ENCODE measurements at regions not wholly inside any gene's neighbourhood (a gene's known extent, or its start where the extent isn't known, plus 50 kb on each side); places are given as distances from the start of the nearest gene placed in this dataset.

GRCh38 chr17:73723317-73723716 lies 79.1 kb upstream of the SDK2 start:
- no peak for DNase-seq (ENCODE audit: low read depth in 2 of 2, low spot score in 1 of 2)

GRCh38 chr17:73724341-73724740 lies 80.1 kb upstream of the SDK2 start:
- DNase-seq (ENCODE audit: low read depth in 2 of 2, low spot score in 1 of 2): no peak

GRCh38 chr17:73724990-73725389 lies 80.7 kb upstream of the SDK2 start:
- no peak for DNase-seq (ENCODE audit: low read depth in 2 of 2, low spot score in 1 of 2)

DNA sequence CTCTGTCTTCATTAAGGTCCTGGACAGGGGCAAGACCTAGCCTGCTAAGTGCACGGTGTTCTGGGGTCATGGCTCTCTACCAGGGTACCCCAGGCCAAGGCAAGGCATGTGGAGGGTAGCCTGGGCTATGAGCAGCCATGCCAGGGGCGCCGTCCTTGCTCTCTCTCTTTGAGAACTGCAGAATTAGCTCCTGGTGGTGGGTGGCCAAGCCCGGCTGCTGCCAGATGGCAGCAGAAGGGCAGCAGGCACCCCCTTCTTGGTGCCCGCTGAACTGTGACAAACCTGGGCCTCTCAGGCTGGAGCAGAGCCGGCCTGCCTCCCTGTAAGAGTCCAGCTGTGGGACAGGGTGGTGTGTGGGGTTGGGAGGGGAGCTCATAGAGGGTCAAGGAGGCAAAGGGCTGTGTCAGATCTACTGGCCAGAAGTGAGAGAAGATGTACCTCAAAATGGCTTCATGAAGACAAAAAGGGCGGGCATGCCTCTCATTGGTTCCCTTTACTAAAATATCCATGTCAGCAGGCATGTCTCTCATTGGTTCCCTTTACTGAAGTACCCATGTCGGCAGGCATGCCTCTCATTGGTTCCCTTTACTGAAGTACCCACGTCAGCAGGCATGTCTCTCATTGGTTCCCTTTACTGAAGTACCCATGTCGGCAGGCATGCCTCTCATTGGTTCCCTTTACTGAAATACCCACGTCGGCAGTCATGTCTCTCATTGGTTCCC lies 81.7 kb upstream of the SDK2 start:
- no peak for DNase-seq (ENCODE audit: low read depth in 2 of 2, low spot score in 1 of 2)

DNA sequence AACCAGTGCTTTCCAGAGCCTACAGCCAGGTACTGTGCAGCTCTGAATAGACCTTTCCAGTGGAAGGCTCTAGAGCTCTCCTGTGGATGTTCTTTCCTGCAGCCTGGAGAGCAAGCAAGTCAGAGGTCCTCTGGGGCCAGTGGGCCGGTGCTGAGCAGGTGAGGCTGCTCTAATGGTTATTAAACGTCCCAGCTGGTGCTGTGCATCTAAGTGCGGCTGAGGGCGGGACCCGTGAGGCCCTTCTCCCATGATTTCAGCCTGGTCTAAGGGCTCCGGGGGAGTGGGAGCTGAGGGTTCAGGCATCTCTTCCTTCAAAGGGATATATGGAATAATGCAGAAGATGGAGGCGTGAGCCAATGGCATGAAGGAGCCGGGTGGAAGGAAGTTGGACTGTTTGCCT lies 83.7 kb upstream of the SDK2 start:
- DNase-seq (ENCODE audit: low read depth in 2 of 2, low spot score in 1 of 2): no peak

DNA sequence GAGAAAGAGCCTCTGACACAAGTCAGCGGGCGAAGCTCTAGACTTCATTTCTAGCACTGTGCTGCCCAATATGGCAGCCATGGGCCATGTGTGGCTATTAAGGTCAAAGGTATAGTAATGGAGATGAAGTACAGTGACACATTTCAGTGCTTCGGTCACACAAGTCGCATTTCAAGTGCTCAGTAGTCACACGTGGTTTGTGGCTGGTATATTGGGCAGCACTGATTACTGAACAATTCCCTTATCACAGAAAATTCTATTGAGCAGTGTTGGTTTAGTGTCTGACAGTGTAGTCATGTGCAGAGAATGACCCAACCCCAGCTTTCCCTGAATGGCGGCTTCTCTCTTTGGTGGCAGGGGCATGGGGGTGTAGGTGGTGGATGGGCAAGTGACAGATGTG lies 84.9 kb upstream of the SDK2 start:
- no peak for DNase-seq (ENCODE audit: low read depth in 2 of 2, low spot score in 1 of 2)

DNA sequence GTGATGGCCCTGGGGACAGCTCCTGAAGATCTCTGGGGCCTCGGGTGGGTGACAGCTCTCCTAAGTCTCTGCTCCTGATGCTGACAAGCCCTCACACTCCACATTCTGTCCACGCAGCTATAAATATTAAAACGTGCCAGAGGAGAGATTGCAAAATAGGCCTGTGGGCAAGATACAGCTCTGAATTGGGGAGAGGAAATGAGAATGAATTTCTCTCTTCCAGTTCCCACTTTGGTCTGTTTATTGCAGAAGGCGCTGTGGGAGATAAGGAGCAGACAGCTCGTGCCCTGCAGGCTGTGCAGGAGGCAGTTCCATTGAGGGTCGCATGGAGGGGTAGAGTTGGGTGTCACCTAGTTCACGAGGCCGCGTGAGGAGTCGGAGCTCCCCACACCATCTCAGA lies 87.5 kb upstream of the SDK2 start:
- DNase-seq (ENCODE audit: low read depth in 2 of 2, low spot score in 1 of 2): no peak

GRCh38 chr17:73733517-73733916 lies 89.3 kb upstream of the SDK2 start:
- DNase-seq (ENCODE audit: low read depth in 2 of 2, low spot score in 1 of 2): no peak

- no peak for DNase-seq (ENCODE audit: low read depth in 2 of 2, low spot score in 1 of 2)
Measured at GRCh38 chr17:73735245-73735644, 91.0 kb upstream of the SDK2 start.

DNA sequence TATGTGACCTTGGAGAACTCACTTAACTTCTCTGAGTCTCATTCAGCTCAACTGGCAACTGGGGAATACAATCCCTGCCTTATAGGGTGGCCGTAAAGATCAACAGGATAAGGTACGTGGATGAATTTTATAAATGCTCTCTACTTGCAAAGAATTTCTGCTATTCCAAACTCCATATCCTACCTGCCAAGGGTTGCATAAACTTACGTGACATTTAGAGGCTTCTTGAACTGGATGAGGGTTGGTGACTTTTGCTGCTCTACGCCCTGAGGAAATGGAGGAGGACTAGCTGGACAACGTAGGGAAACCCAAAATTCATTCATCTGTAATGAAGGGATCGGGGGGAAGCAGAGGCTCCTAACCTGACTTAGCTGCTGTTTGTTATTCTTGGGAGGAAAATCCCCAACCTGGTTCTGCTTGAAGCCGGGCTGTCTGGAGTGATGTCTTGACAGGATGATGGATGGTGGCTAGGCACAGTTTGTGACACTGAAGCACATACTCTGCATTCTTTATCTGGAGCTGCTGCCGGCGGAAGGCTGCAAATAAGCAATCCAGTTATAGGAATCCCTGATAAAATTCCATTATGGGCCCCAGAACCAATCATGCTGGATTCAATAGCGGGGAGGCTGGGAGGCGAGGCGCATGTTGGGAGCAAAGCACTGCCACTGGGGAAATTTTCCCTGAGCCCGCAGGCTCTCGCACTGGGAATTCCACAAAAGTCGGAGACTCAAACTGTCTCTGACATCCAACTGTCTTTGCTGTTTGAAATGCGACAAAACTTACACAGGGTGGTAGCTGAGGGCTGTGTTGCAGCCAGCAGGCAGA lies 94.7 kb upstream of the SDK2 start:
- DNase-seq (ENCODE audit: low read depth in 2 of 2, low spot score in 1 of 2): no peak

GRCh38 chr17:73740370-73740769 lies 96.1 kb upstream of the SDK2 start:
- DNase-seq (ENCODE audit: low read depth in 2 of 2, low spot score in 1 of 2): no peak

DNA sequence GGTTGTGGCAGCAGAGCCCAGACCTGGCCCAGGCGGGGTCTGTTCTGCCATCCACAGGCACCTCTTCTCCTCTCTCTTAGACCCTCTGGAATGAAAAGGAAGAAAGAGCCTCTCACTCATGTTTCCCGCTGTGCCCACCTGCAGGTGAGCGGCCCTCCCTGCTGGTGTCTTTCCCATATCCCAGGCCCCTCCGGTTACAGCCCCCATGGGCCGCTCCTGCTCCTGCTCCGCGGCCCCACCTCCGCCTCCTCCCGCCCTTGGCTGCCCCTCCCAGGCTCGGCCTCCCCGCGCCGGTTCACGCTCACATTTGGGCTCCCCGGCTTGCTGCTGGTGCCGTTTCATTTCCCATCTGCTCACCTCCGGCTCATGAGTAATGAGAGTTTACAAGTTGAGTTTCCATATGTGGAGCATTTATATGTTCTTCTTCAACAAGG lies 98.7 kb upstream of the SDK2 start:
- DNase-seq (ENCODE audit: low read depth in 2 of 2, low spot score in 1 of 2): no peak

GRCh38 chr17:73743518-73744201 lies 99.4 kb upstream of the SDK2 start:
- no peak for DNase-seq (ENCODE audit: low read depth in 2 of 2, low spot score in 1 of 2)

GRCh38 chr17:73744411-73744810 lies 100.2 kb upstream of the SDK2 start:
- DNase-seq (ENCODE audit: low read depth in 2 of 2, low spot score in 1 of 2): no peak

DNA sequence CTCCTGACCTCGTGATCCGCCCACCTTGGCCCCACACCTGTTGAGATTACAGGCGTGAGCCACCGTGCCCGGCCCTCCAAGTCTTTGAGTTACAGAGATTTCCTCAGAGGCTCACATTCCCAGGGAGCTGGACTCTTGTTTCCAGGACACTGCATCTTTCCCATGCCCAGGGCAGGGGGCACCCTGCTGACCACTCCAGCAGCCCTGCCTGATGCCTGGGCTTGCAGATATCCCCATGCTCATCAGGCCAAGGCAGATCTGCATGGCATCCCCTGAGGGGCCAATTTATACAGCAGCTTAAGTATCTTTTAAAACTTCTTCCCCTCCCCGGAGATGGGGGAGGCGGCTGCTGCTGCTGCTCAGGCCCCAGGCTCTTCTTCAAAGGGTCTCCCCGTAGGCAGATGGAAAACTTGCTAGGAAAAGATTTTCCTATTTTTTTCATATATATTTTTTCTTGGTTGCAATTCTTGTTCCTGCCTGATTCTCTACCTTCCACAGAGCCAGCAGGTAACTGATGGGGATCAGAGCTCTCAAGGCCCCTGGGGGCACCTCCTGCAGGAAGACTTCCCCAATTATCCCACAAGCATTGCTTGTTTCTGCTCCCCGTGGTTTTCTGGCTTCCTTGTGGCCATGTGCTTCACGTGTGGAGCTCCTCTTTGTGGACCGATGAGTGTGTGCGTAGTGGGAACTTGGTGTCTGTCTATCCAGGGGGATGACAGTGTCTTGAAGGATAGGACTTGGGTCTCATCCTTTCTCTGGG lies 102.2 kb upstream of the SDK2 start:
- DNase-seq (ENCODE audit: low read depth in 2 of 2, low spot score in 1 of 2): no peak

DNA sequence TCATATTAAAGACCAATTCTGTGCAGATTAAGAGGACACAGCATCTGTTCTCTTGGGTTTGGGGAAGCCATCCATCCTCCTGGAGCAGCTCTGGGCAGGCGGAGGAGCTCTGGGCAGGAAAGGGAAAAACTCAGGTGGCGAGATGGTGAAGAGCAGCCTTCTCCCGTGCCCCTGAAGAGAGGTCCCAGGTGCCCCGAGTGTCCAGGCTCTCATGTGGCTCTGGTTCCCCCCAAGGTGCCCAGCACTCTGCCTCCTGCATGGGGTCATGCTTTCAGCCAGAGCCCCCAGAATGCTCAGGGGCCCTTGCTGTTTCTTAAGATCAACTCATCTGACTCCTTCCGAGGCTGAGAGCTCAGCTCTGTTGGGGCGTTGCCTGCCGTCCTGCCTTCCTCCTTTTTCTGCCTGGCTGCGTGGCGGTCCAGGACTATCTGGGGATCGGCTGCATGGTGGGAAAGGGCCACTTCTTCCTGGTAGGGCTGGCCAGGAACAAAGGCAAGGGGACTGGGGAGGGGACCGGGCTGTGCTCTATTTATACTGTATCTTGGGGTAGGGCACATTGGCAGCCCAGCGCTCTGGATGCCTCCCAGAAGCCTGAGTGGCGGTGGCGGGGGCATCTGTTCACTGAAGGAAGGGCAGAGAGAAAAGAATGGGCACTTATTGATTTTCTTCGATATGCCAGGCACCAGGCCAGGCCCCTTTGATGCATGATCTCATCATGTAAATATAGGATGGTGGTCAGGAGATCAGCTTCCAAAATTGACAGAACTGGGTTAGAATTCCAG lies 103.2 kb upstream of the SDK2 start:
- no peak for DNase-seq (ENCODE audit: low read depth in 2 of 2, low spot score in 1 of 2)

- no peak for DNase-seq (ENCODE audit: low read depth in 2 of 2, low spot score in 1 of 2)
Measured at GRCh38 chr17:73748508-73748907, 104.3 kb upstream of the SDK2 start.

GRCh38 chr17:73749337-73749823 lies 105.1 kb upstream of the SDK2 start:
- DNase-seq (ENCODE audit: low read depth in 2 of 2, low spot score in 1 of 2): no peak

GRCh38 chr17:73749928-73750605 lies 105.8 kb upstream of the SDK2 start:
- no peak for DNase-seq (ENCODE audit: low read depth in 2 of 2, low spot score in 1 of 2)

DNA sequence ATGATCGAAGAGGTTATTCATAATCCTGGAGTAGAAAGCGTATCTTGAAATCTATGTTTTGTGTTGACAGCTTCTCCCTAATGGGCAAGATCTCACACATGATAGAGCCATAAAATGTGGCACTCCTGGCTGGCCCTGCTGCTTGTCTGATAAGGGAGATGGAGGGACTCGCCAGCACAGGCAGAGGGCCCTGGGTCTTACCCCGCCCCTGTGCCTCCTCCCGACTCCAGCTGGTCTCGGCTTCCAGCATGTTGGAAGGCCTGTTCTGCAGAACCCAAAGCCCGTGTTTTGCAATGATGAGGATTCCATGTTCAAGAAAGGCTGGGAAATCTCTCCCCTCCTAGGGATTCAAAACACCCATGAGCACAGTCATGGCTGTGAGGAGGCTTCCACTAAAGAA lies 106.7 kb upstream of the SDK2 start:
- no peak for DNase-seq (ENCODE audit: low read depth in 2 of 2, low spot score in 1 of 2)

Measured in stimulated activated CD8-positive, alpha-beta memory T cell treated with anti-CD3 and anti-CD28 coated beads, Interleukin-4, amount 100 ng/mL, for 1 hour (primary cell).